Stomach (tissue), 8 donors: ENCODE measurements at regions not wholly inside any gene's neighbourhood (a gene's known extent, or its start where the extent isn't known, plus 50 kb on each side); places are given as distances from the start of the nearest gene placed in this dataset.

ENCODE experiments used
- DNase-seq, 2 donors: peaks; one replicate each; pipeline versions ENCODE4 v3.0.0 to v3.0.0-alpha.2; 2013 to 2019
- H3K27ac ChIP-seq, 5 donors: fragments of 200-600 bp in 4 of 5; sonication (generic) in 4 of 5; one replicate each; pipeline ENCODE4 v1.5.1; 2013 to 2019; ENCODE audit warnings: mild to moderate bottlenecking in 1 of 5, moderate library complexity in 1 of 5
- H3K27me3 ChIP-seq, 3 donors: fragments of 200-600 bp; sonication (generic); one replicate each; pipeline ENCODE4 v1.5.1; 2017 to 2019; ENCODE audit warnings: mixed run types in 1 of 3
- H3K36me3 ChIP-seq, 4 donors: fragments of 200-600 bp; sonication (generic); 1 replicate in 3 of 4; 2 replicates in 1 of 4; pipeline ENCODE4 v1.5.1; 2016 to 2019
- H3K4me1 ChIP-seq, 4 donors: fragments of 200-600 bp; sonication (generic); one replicate each; pipeline ENCODE4 v1.5.1; 2016 to 2019
- H3K4me3 ChIP-seq, 4 donors: fragments of 200-600 bp; sonication (generic) in 3 of 4; one replicate each; pipeline ENCODE4 v1.5.1; 2016 to 2019; ENCODE audit warnings: mild to moderate bottlenecking in 1 of 4
- H3K9me3 ChIP-seq, 4 donors: fragments of 200-600 bp; sonication (generic); one replicate each; pipeline ENCODE4 v1.5.1; 2016 to 2019
- CTCF ChIP-seq, 7 experiments: fragments of 450-650 bp in 4 of 7; fragments of 200-600 bp in 3 of 7; sonication (generic) in 3 of 7; IDR thresholded peaks; one replicate each; pipeline ENCODE4 v1.5.1; 2016 to 2019; ENCODE audit warnings: antibody characterized with exemption in 7 of 7, control low read depth in 2 of 7, mild to moderate bottlenecking in 1 of 7
- EP300 ChIP-seq: sonication (generic); formaldehyde crosslinking; IDR thresholded peaks from one replicate; pipeline ENCODE4 v1.6.1; 2017; ENCODE audit warnings: antibody characterized with exemption
- POLR2A ChIP-seq, 4 donors: fragments of 450-650 bp; IDR thresholded peaks; one replicate each; pipeline ENCODE4 v1.6.1; 2016; ENCODE audit warnings: antibody characterized with exemption in 4 of 4, control low read depth in 2 of 4, mild to moderate bottlenecking in 1 of 4, moderate library complexity in 1 of 4
- POLR2AphosphoS5 ChIP-seq, 3 donors: sonication (generic); formaldehyde crosslinking; IDR thresholded peaks; one replicate each; pipeline ENCODE4 v1.6.1; 2016; ENCODE audit warnings: antibody characterized with exemption in 3 of 3
- WGBS, 5 donors: extraction: QIAGEN DNeasy Blood & Tissue Kit in 3 of 5; methylation state at CpG; one replicate each; pipeline versions ENCODE4 v1.1.5 to v1.1.7; 2013 to 2018; 5-methylcytosine and 5-hydroxymethylcytosine counted together
- intact Hi-C: fragments of 100-400 bp; cut with DNase I; formaldehyde crosslinking; loops from one replicate; pipeline ENCODE4 v1.15.1; 2023; ENCODE audit warnings: low total_unique reads
- donor health status: healthy with polysubstance abuse.
- donor health status: Bipolar disorder and iron deficiency.
- donor health status: healthy.

GRCh38 chr18:55863876-55864275 is 275.9 kb upstream of the TCF4 start:
- 53 to 60% (median 57%) methylated on average over 7 of the region's 7 CpGs for WGBS, 5 donors
- no peaks in the 10 kb centered on the region for H3K36me3 ChIP-seq
- H3K27me3 ChIP-seq, result no peaks in the 10 kb centered on the region
- no peaks in the 10 kb centered on the region for H3K4me1 ChIP-seq
- H3K4me3 ChIP-seq, result no peak overlapping the region
- peak in 1 of 2 donors; percentile 54 for DNase-seq
- intact Hi-C loops, result no loop called here
- H3K9me3 ChIP-seq, result no peaks in the 10 kb centered on the region
- peak overlapping the region in 2 of 5 donors; percentile 6 to 22 for H3K27ac ChIP-seq
- TF ChIP-seq CTCF (IDR thresholded peaks at IDR 0.05) (no peak), POLR2AphosphoS5 (IDR thresholded peaks at IDR 0.05) (peak in 2 of 3 donors; percentile 5 to 42)

GRCh38 chr18:55863391-55863706 is 275.4 kb upstream of the TCF4 start:
- TF ChIP-seq POLR2AphosphoS5 (IDR thresholded peaks at IDR 0.05), result no peak
- TF ChIP-seq CTCF (IDR thresholded peaks at IDR 0.05), result no peak
- TF ChIP-seq EP300, result no peak
- no peak for TF ChIP-seq POLR2A (IDR thresholded peaks at IDR 0.05)
- 69 to 81% (median 74%) methylated on average over 4 of the region's 4 CpGs for WGBS, 5 donors
- Histone ChIP-seq H3K9me3 (no peaks in the 10 kb centered on the region), H3K4me1 (no peaks in the 10 kb centered on the region), H3K4me3 (no peak overlapping the region), H3K27me3 (no peaks in the 10 kb centered on the region), H3K27ac (peak overlapping the region in 2 of 5 donors; percentile 6 to 9), H3K36me3 (no peaks in the 10 kb centered on the region)
- intact Hi-C loops, result no loop called here
- DNase-seq, result no peak

- Histone ChIP-seq H3K4me3 (no peak overlapping the region), H3K9me3 (no peaks in the 10 kb centered on the region), H3K27ac (peak overlapping the region in 2 of 5 donors; percentile 6 to 9), H3K27me3 (no peaks in the 10 kb centered on the region), H3K4me1 (no peaks in the 10 kb centered on the region), H3K36me3 (no peaks in the 10 kb centered on the region)
- intact Hi-C loops, result no loop called here
- DNase-seq, result no peak
- TF ChIP-seq EP300 (no peak), POLR2AphosphoS5 (IDR thresholded peaks at IDR 0.05) (no peak), CTCF (IDR thresholded peaks at IDR 0.05) (no peak), POLR2A (IDR thresholded peaks at IDR 0.05) (no peak)
- WGBS, 5 donors, result 81 to 90% (median 87%) methylated on average over 20 of the region's 20 CpGs
These were observed 274.9 kb upstream of the TCF4 start for GRCh38 chr18:55862693-55863390.

GRCh38 chr18:55861266-55861665 is 273.3 kb upstream of the TCF4 start:
- H3K36me3 ChIP-seq, result no peaks in the 10 kb centered on the region
- H3K4me1 ChIP-seq, result no peaks in the 10 kb centered on the region
- DNase-seq, result peak in 1 of 2 donors; percentile 53
- H3K9me3 ChIP-seq, result no peaks in the 10 kb centered on the region
- intact Hi-C loops, result no loop called here
- 60 to 76% (median 65%) methylated on average over 6 of the region's 6 CpGs for WGBS, 5 donors
- no peak overlapping the region for H3K4me3 ChIP-seq
- no peak overlapping the region for H3K27ac ChIP-seq
- H3K27me3 ChIP-seq, result no peaks in the 10 kb centered on the region
- no peak for TF ChIP-seq POLR2A (IDR thresholded peaks at IDR 0.05)
- peak in 1 of 7 experiments; percentile 11 for TF ChIP-seq CTCF (IDR thresholded peaks at IDR 0.05)
